B cell (primary cell): ENCODE measurements at regions not wholly inside any gene's neighbourhood (a gene's known extent, or its start where the extent isn't known, plus 50 kb on each side); places are given as distances from the start of the nearest gene placed in this dataset.

Experiments used
- ATAC-seq: fragments of 200-7000 bp; cut with Tn5 transposase; one replicate; pipeline ENCODE4 v1.10.0; 2021; ENCODE audit warnings: low read depth, mild to moderate bottlenecking, moderate number of reproducible peaks, moderate library complexity
- CTCF ChIA-PET: fragments of 350-600 bp; sonication (Branson Sonifier 250); formaldehyde crosslinking; loops from one replicate; lab custom pipeline; 2021; ENCODE audit warnings: antibody characterized with exemption, inconsistent platforms; lab: Charles Lee
- POLR2A ChIA-PET: fragments of 350-600 bp; sonication (Branson Sonifier 250); formaldehyde crosslinking; loops from one replicate; lab custom pipeline; 2021; ENCODE audit warnings: antibody characterized with exemption; lab: Charles Lee
- DNase-seq: peaks from one replicate; pipeline ENCODE4 v3.0.0; 2013
- H2AFZ ChIP-seq: 2 replicates; pipeline ENCODE4 v1.6.1; 2012; ENCODE audit warnings: mild to moderate bottlenecking, low read depth, low read length; ENCODE audit not compliant: insufficient read depth, poor library complexity, severe bottlenecking
- H3K27ac ChIP-seq, 2 donors: 1 replicate in 1 of 2; 2 replicates in 1 of 2; pipeline ENCODE4 v1.5.1; 2012 to 2013; ENCODE audit warnings: low read length in 2 of 2, mild to moderate bottlenecking in 2 of 2, moderate library complexity in 1 of 2
- H3K27me3 ChIP-seq, 4 experiments: fragments of 200-600 bp in 1 of 4; sonication (generic) in 1 of 4; replicated peaks in 1 of 4; 1 replicate in 2 of 4; 2 replicates in 2 of 4; pipeline versions ENCODE4 v1.6.1 to v1.7.0; 2013 to 2016; ENCODE audit warnings: low read length in 3 of 4, mild to moderate bottlenecking in 2 of 4, mixed read lengths in 1 of 4, moderate library complexity in 1 of 4; ENCODE audit not compliant: insufficient read depth in 4 of 4, control insufficient read depth in 3 of 4; ENCODE audit errors: control extremely low read depth in 1 of 4
- H3K36me3 ChIP-seq, 2 experiments: replicated peaks in 1 of 2; 1 replicate in 1 of 2; 2 replicates in 1 of 2; pipeline versions ENCODE4 v1.6.1 to v1.7.1; 2013; ENCODE audit warnings: low read length in 1 of 2; ENCODE audit not compliant: insufficient read depth in 2 of 2, control insufficient read depth in 1 of 2; ENCODE audit errors: control extremely low read depth in 1 of 2, extremely low read depth in 1 of 2
- H3K4me1 ChIP-seq, 2 donors: fragments of 200-600 bp in 1 of 2; sonication (generic) in 1 of 2; 1 replicate in 1 of 2; 2 replicates in 1 of 2; pipeline versions ENCODE4 v1.5.1 to v1.6.1; 2013 to 2017; ENCODE audit warnings: low read length in 2 of 2; ENCODE audit not compliant: control insufficient read depth in 2 of 2, insufficient read depth in 2 of 2
- H3K4me2 ChIP-seq: replicated peaks from 2 replicates; pipeline ENCODE3; 2012; ENCODE audit warnings: mild to moderate bottlenecking, low read depth, low read length; ENCODE audit not compliant: poor library complexity, severe bottlenecking
- H3K4me3 ChIP-seq, 5 experiments: fragments of 200-600 bp in 1 of 5; sonication (generic) in 1 of 5; 1 replicate in 3 of 5; 2 replicates in 2 of 5; pipeline versions ENCODE4 v1.5.1 to v1.7.0; 2011 to 2016; ENCODE audit warnings: low read length in 4 of 5, mild to moderate bottlenecking in 4 of 5, low read depth in 2 of 5, control low read depth in 1 of 5, moderate library complexity in 1 of 5; ENCODE audit not compliant: insufficient read depth in 1 of 5; ENCODE audit errors: control extremely low read depth in 1 of 5, extremely low read depth in 1 of 5
- H3K79me2 ChIP-seq: fragments of 200-600 bp; sonication (generic); one replicate; pipeline ENCODE4 v1.6.0; 2016; ENCODE audit warnings: low read length; ENCODE audit not compliant: control insufficient read depth, insufficient read depth
- H3K9ac ChIP-seq: fragments of 200-600 bp; sonication (generic); 2 replicates; pipeline ENCODE4 v1.6.1; 2017; ENCODE audit warnings: mild to moderate bottlenecking, low read length, moderate library complexity
- H3K9me3 ChIP-seq, 3 donors: one replicate each; pipeline versions ENCODE4 v1.6.1 to v1.7.1; 2013; ENCODE audit warnings: low read length in 2 of 3; ENCODE audit not compliant: control insufficient read depth in 2 of 3, insufficient read depth in 1 of 3; ENCODE audit errors: control extremely low read depth in 1 of 3
- H4K20me1 ChIP-seq: 2 replicates; pipeline ENCODE4 v1.6.0; 2012; ENCODE audit warnings: mild to moderate bottlenecking, low read length; ENCODE audit not compliant: insufficient read depth, control insufficient read depth, poor library complexity, severe bottlenecking
- H3K27ac Mint-ChIP-seq: one replicate; pipeline ENCODE4 v1.8.0; 2021; ENCODE audit warnings: mixed read lengths
- H3K27me3 Mint-ChIP-seq: one replicate; pipeline ENCODE4 v1.8.0; 2021; ENCODE audit warnings: mixed read lengths
- H3K4me1 Mint-ChIP-seq: one replicate; pipeline ENCODE4 v1.8.0; 2021; ENCODE audit warnings: mixed read lengths
- H3K4me3 Mint-ChIP-seq: one replicate; pipeline ENCODE4 v1.8.0; 2021; ENCODE audit warnings: mixed read lengths
- H3K9me3 Mint-ChIP-seq: one replicate; pipeline ENCODE4 v1.8.0; 2022; ENCODE audit warnings: mixed read lengths; ENCODE audit not compliant: insufficient read depth
- CTCF ChIP-seq: fragments of 200-600 bp; IDR thresholded peaks from one replicate; pipeline ENCODE4 v1.8.0; 2022; ENCODE audit warnings: antibody characterized with exemption, mild to moderate bottlenecking
- EZH2 ChIP-seq: IDR thresholded peaks from 2 replicates; pipeline ENCODE4 v1.6.1; 2012; ENCODE audit warnings: borderline replicate concordance, low read depth, mild to moderate bottlenecking, moderate library complexity, low read length; ENCODE audit not compliant: insufficient read depth, poor library complexity, severe bottlenecking
- WGBS: methylation state at CpG from one replicate; pipeline ENCODE4 v1.1.5; 2013; ENCODE audit warnings: missing lambda C conversion rate; ENCODE audit not compliant: insufficient coverage; 5-methylcytosine and 5-hydroxymethylcytosine counted together
- intact Hi-C: fragments of 100-400 bp; cut with micrococcal nuclease; formaldehyde crosslinking; loops from one replicate; pipeline ENCODE4 v1.10.0; 2022

GRCh38 chr2:109038992-109039391, 50.0 kb upstream of the EDAR start:
- CTCF ChIA-PET = interaction anchor here (1.0 kb wide), 1 partner anchor 65 kb away, joined by 3 read pairs; no protein-coding TSS in a partner anchor
- no peaks in the 10 kb centered on the region for H3K79me2 ChIP-seq
- peaks cover 0 to 3% (median 0%) of the 10 kb centered on the region in 4 experiments for H3K27me3 ChIP-seq
- H3K4me3 Mint-ChIP-seq = no peak overlapping the region
- H3K27ac Mint-ChIP-seq = no peak overlapping the region
- no peaks in the 10 kb centered on the region for H3K36me3 ChIP-seq
- H3K27ac ChIP-seq = no peak overlapping the region
- no peak overlapping the region for H3K4me2 ChIP-seq
- no peak overlapping the region for H3K9ac ChIP-seq
- H3K4me3 ChIP-seq = no peak overlapping the region
- H3K9me3 ChIP-seq = no peaks in the 10 kb centered on the region
- 75% methylated on average over 2 of the region's 4 CpGs for WGBS
- H2AFZ ChIP-seq = no peak overlapping the region
- H3K9me3 Mint-ChIP-seq = no peaks in the 10 kb centered on the region
- H3K4me1 Mint-ChIP-seq = no peaks in the 10 kb centered on the region
- intact Hi-C loops = no loop called here
- no peaks in the 10 kb centered on the region for H3K4me1 ChIP-seq
- H4K20me1 ChIP-seq = no peaks in the 10 kb centered on the region
- POLR2A ChIA-PET = no interaction called here
- peaks cover 6% of the 10 kb centered on the region for H3K27me3 Mint-ChIP-seq
- ATAC-seq (no peak), DNase-seq (no peak)
- TF ChIP-seq CTCF (no peak), EZH2 (no peak)
